ENCODE measurements at regions not wholly inside any gene's neighbourhood (a gene's known extent, or its start where the extent isn't known, plus 50 kb on each side); places are given as distances from the start of the nearest gene placed in this dataset.

DNA sequence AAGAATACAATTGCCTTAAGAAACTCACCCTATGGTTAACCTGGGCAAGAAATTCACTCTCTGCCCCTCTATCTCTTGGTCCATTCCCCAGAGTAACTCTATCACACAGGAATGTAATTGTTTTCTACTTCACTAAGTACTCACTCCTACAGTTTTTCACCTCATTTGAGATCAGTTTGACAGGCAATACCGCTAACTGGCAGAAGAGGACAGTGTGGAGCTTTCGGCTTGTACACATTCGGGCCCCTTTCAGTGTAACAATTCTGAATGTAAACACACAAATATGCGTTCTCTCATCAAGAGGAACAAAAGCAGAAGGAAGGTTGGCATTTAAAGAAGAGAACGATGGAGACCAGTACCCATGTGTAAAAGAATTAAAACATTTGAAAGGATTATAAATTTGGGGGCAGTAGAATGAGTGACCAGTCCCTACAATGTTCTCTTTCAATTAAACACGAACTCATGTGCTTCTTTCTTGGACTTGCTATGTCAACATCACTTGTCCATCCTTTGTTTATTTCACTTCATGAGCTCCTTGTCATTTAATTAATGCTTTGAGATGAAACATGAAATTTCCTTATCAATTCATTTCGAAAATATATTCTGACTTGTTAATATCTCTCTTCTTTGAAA is 188.5 kb upstream of the GRAMD2B start:
- TF ChIP-seq, protein P1, sequence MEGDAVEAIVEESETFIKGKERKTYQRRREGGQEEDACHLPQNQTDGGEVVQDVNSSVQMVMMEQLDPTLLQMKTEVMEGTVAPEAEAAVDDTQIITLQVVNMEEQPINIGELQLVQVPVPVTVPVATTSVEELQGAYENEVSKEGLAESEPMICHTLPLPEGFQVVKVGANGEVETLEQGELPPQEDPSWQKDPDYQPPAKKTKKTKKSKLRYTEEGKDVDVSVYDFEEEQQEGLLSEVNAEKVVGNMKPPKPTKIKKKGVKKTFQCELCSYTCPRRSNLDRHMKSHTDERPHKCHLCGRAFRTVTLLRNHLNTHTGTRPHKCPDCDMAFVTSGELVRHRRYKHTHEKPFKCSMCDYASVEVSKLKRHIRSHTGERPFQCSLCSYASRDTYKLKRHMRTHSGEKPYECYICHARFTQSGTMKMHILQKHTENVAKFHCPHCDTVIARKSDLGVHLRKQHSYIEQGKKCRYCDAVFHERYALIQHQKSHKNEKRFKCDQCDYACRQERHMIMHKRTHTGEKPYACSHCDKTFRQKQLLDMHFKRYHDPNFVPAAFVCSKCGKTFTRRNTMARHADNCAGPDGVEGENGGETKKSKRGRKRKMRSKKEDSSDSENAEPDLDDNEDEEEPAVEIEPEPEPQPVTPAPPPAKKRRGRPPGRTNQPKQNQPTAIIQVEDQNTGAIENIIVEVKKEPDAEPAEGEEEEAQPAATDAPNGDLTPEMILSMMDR (IDR thresholded peaks at IDR 0.05; ENCODE audit: control extremely low read depth, extremely low read depth, low read depth, missing control alignments): peak; percentile 30
- POLR2A ChIA-PET: no interaction called here
- no peak for DNase-seq (ENCODE audit: extremely low spot score)
- CTCF ChIA-PET: interaction anchor here (0.9 to 1.7 kb wide), 3 partner anchors 11 to 23 kb away, joined by 3 to 4 read pairs (median 3); no protein-coding TSS in a partner anchor

DNA sequence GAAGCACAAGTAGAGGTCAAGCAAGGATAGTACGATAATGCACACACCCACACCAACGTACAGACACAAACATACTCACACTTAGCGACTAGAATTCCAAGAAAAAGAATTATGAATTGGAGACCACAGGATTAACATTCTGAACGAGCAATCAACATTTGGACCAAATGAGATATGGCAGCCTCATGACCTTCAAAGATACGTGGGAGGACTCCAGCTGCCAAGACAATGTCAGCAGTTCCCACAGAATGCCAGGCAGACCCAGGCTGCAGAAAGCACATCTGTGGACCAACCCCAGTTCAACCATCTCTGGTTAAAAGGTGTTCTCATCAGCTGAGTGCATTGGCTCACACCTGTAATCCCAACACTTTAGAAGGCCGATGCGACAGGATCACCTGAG is 187.6 kb upstream of the GRAMD2B start:
- ChIA-PET POLR2A (no interaction called here), CTCF (interaction anchor here (1.7 kb wide), 1 partner anchor 24 kb away, joined by 4 read pairs; no protein-coding TSS in a partner anchor)
- DNase-seq (ENCODE audit: extremely low spot score): no peak

DNA sequence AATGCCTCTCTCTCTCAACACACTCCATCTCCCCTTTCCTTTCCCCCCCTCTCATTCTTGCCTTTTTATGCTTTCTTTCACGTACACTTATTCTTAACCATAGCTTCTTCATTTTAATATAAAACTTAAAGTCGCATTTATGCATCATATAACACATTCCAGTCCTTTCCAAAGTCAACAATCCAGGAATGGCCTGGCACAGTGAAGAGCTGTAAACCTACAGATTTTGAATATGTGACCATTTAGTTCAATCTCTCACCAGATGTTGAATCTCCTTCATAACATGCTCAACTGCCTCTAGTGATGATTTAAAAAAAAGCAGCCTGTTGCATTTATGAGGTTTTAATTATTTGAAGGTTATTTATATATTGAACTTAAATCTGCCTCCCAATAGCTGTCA is 186.2 kb upstream of the GRAMD2B start:
- POLR2A ChIA-PET: no interaction called here
- CTCF ChIA-PET: interaction anchor here (0.8 kb wide), 1 partner anchor 16 kb away, joined by 3 read pairs; no protein-coding TSS in a partner anchor
- DNase-seq (ENCODE audit: extremely low spot score): no peak
- TF ChIP-seq, protein P1 (IDR thresholded peaks at IDR 0.05; ENCODE audit: control extremely low read depth, extremely low read depth, low read depth, missing control alignments): no peak

More for the DNA sequence above, 187.6 kb upstream of the GRAMD2B start:
- TF ChIP-seq, protein P1 (IDR thresholded peaks at IDR 0.05; ENCODE audit: control extremely low read depth, extremely low read depth, low read depth, missing control alignments): no peak

DNA sequence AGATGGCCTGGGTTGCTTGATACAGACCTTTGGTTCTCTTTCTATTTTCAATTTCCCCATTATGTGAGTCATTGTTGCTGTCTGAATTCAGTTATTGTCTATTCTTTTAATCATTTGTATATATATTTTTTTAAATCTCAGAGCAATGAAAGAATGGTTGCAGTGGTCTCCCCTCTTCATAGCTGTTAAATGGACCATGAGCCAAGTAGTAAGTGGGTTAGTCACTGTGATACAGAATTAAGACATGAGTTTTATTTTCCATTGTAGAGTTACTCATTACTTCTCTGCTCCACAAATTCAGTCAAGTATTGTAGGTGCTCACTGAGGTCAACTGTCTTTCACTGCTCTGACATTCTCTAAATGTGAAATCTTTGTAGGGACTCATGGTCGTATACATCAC is 174.6 kb upstream of the GRAMD2B start:
- CTCF ChIA-PET: interaction anchor here (1.0 kb wide), 1 partner anchor 16 kb away, joined by 4 read pairs; no protein-coding TSS in a partner anchor

DNA sequence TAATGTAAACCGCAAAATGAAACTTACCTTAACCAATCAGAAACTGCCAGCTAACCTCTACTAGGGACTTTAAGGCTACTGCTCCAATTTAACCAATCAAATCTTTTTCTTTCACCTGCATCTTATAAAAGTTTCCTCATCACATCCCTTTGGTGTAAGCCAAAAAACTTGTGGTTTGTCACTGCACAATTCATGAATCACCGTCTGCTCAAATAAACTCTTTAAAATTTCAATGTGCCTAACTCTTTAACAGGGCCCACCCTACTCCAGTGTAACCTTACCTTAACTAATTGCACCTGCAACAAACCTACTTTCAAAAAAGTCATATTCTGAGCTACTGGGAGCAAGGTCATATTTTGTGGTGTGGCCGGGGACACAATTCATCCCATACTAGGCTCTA is 172.2 kb upstream of the GRAMD2B start:
- ChIA-PET CTCF (interaction anchor here (1.2 kb wide), 1 partner anchor 16 kb away, joined by 3 read pairs; no protein-coding TSS in a partner anchor), POLR2A (no interaction called here)
- TF ChIP-seq, protein P1 (IDR thresholded peaks at IDR 0.05; ENCODE audit: control extremely low read depth, extremely low read depth, low read depth, missing control alignments): no peak
- no peak for DNase-seq (ENCODE audit: extremely low spot score)

More for the DNA sequence above, 174.6 kb upstream of the GRAMD2B start:
- POLR2A ChIA-PET: no interaction called here
- TF ChIP-seq, protein P1 (IDR thresholded peaks at IDR 0.05; ENCODE audit: control extremely low read depth, extremely low read depth, low read depth, missing control alignments): no peak
- no peak for DNase-seq (ENCODE audit: extremely low spot score)

DNA sequence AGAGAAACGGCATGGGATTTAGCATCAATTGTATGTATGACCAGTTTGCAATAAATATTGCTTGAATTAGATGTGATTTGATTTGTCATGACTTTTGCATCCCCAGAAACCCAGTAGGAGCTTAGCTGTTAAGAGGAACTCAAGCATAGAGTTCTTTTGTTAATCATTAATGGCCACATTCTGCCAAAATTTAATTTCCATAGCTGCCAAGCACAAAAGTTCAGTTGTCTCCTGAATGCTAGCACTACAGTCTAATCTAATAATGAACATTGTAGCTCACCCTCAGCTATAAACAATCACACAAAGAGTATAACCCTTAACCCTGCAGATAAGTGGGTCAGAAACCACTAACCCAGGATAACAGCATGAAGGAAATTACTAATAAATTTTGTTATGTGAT is 169.8 kb upstream of the GRAMD2B start:
- ChIA-PET POLR2A (no interaction called here), CTCF (no interaction called here)
- TF ChIP-seq, protein P1 (IDR thresholded peaks at IDR 0.05; ENCODE audit: control extremely low read depth, extremely low read depth, low read depth, missing control alignments): no peak
- DNase-seq (ENCODE audit: extremely low spot score): no peak

All from GM10248 (cell line).